Thoracic aorta (tissue), 2 donors: ENCODE measurements at regions not wholly inside any gene's neighbourhood (a gene's known extent, or its start where the extent isn't known, plus 50 kb on each side); places are given as distances from the start of the nearest gene placed in this dataset.

Source experiments
- ATAC-seq: fragments of 150-250 bp; one replicate; pipeline ENCODE4 v1.8.0; 2017; ENCODE audit warnings: low read depth; ENCODE audit not compliant: insufficient number of reproducible peaks, low FRiP score
- DNase-seq: peaks from one replicate; pipeline ENCODE4 v3.0.0-alpha.2; 2020; ENCODE audit warnings: low spot score
- H3K27ac ChIP-seq, 2 donors: fragments of 200-600 bp; sonication (generic); 1 replicate in 1 of 2; 2 replicates in 1 of 2; pipeline ENCODE4 v1.5.1; 2016; ENCODE audit warnings: mild to moderate bottlenecking in 2 of 2, moderate library complexity in 2 of 2
- H3K27me3 ChIP-seq: fragments of 200-600 bp; sonication (generic); replicated peaks from 2 replicates; pipeline ENCODE4 v1.6.0; 2016; ENCODE audit warnings: mild to moderate bottlenecking; ENCODE audit not compliant: insufficient read depth
- H3K36me3 ChIP-seq: fragments of 200-600 bp; sonication (generic); one replicate; pipeline ENCODE4 v1.5.1; 2016
- H3K4me1 ChIP-seq, 2 donors: fragments of 200-600 bp; sonication (generic); 1 replicate in 1 of 2; 2 replicates in 1 of 2; pipeline versions ENCODE4 v1.5.1 to v1.6.0; 2016; ENCODE audit warnings: low read depth in 2 of 2, mild to moderate bottlenecking in 1 of 2; ENCODE audit not compliant: control insufficient read depth in 1 of 2
- H3K4me3 ChIP-seq: fragments of 200-600 bp; sonication (generic); 2 replicates; pipeline ENCODE4 v1.5.1; 2016; ENCODE audit warnings: mild to moderate bottlenecking
- H3K9me3 ChIP-seq: fragments of 200-600 bp; sonication (generic); 2 replicates; pipeline ENCODE4 v1.5.1; 2016
- CTCF ChIP-seq: fragments of 200-600 bp; sonication (generic); IDR thresholded peaks from one replicate; pipeline ENCODE4 v1.5.1; 2019; ENCODE audit warnings: antibody characterized with exemption

DNA sequence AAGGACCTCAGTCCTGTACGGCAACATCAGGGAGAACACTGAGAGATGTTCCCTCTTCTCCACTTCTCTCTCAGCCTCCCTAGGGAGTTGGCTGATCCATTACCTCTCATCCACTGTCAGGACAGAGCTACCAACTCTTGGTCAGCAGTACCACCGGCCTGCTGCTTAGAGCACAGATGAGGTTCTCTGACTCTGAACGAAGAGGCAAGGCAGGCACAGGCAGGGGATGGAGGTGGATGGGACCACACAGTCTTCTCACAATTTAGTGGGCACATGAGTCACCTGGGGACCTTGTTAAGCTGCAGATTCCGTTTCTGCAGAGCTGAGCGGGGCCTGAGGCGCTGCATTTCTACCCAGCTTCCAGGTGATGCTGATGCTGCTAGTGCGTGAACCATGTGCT, 128.6 kb upstream of the CCL2 start:
- H3K4me3 ChIP-seq = no peak overlapping the region
- H3K4me1 ChIP-seq = no peaks in the 10 kb centered on the region
- no peaks in the 10 kb centered on the region for H3K36me3 ChIP-seq
- H3K27me3 ChIP-seq = no peaks in the 10 kb centered on the region
- H3K27ac ChIP-seq = no peak overlapping the region
- DNase-seq (no peak), ATAC-seq (no peak)
- no peaks in the 10 kb centered on the region for H3K9me3 ChIP-seq
- TF ChIP-seq CTCF = no peak

DNA sequence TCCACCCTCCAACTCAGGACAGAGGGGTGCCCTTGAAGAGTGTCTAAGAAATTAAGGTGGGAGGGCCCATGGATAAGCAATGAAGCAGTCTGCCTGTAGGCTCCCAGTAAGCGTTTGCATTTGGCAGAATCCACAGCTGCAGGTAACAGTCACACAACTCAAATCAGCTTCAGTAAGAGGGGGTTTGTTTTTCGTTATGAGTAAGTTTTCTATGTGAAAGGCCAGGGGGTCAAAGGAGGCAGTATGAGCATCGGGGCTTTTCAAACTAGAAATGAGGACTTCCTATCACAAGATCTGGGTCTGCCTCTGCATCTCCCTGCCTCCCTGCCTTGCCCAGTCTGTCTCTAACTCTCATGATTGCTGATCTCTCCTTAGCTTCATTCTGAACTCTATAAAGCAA, 128.1 kb upstream of the CCL2 start:
- Histone ChIP-seq H3K9me3 (no peaks in the 10 kb centered on the region), H3K4me1 (no peaks in the 10 kb centered on the region), H3K27me3 (no peaks in the 10 kb centered on the region), H3K36me3 (no peaks in the 10 kb centered on the region), H3K27ac (no peak overlapping the region), H3K4me3 (no peak overlapping the region)
- no peak for DNase-seq
- TF ChIP-seq CTCF = no peak
- ATAC-seq = no peak

DNA sequence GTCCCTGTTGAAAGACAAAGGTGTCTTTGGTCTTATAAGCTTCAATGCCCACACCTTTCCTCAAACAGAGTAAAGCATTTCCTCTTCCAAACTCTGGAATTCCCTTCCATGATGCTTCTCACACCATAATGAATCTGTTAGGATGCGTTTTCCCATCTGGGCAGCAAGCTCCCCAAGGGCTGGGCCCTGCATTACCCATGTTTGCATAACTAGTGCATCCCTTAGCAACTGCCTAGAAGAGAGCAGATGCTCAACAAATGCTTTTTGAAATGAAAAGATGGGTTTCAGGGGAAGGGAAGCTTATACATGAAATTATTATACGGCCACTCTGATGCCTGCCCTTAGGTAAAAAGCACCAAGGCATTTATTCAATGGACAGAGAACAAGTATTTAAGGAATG, 124.5 kb upstream of the CCL2 start:
- Histone ChIP-seq H3K27ac (no peak overlapping the region), H3K27me3 (no peaks in the 10 kb centered on the region), H3K36me3 (no peaks in the 10 kb centered on the region), H3K4me1 (no peaks in the 10 kb centered on the region), H3K9me3 (no peaks in the 10 kb centered on the region), H3K4me3 (no peak overlapping the region)
- DNase-seq (no peak), ATAC-seq (no peak)
- TF ChIP-seq CTCF = no peak

- DNase-seq (no peak), ATAC-seq (no peak)
- no peaks in the 10 kb centered on the region for H3K9me3 ChIP-seq
- no peak for TF ChIP-seq CTCF
- H3K27ac ChIP-seq = no peak overlapping the region
- no peaks in the 10 kb centered on the region for H3K4me1 ChIP-seq
- H3K4me3 ChIP-seq = no peak overlapping the region
- H3K36me3 ChIP-seq = no peaks in the 10 kb centered on the region
- H3K27me3 ChIP-seq = no peaks in the 10 kb centered on the region
Observed at GRCh38 chr17:34131386-34131785, 123.7 kb upstream of the CCL2 start.

GRCh38 chr17:34133350-34133749, 121.7 kb upstream of the CCL2 start:
- TF ChIP-seq CTCF = no peak
- ATAC-seq (no peak), DNase-seq (no peak)
- H3K9me3 ChIP-seq = no peaks in the 10 kb centered on the region
- H3K27me3 ChIP-seq = no peaks in the 10 kb centered on the region
- no peak overlapping the region for H3K27ac ChIP-seq
- H3K4me3 ChIP-seq = no peak overlapping the region
- H3K4me1 ChIP-seq = no peaks in the 10 kb centered on the region
- no peaks in the 10 kb centered on the region for H3K36me3 ChIP-seq
